HAP-1 (cell line): ENCODE measurements at regions not wholly inside any gene's neighbourhood (a gene's known extent, or its start where the extent isn't known, plus 50 kb on each side); places are given as distances from the start of the nearest gene placed in this dataset.
A peak's percentile ranks its signal among the peaks of the same experiment; 100 is the strongest.
"Not testable (repeated sequence)": the region's sequence is repeated elsewhere in the genome, so short reads cannot be mapped to it uniquely, and the experiment has no call there.

Source experiments
- DNase-seq, 2 experiments: peaks; one replicate each; pipeline ENCODE4 v3.0.0-alpha.2; 2016 to 2020; ENCODE audit warnings: low spot score in 2 of 2
- H3K27me3 ChIP-seq: fragments of 250-450 bp; sonication (Bioruptor Pico); 2 replicates; pipeline ENCODE4 v1.5.1; 2020; ENCODE audit warnings: low read depth, mild to moderate bottlenecking, moderate library complexity
- H3K36me3 ChIP-seq: fragments of 250-450 bp; sonication (Bioruptor Pico); replicated peaks from 2 replicates; pipeline ENCODE4 v1.5.1; 2020; ENCODE audit warnings: mild to moderate bottlenecking
- H3K4me1 ChIP-seq: fragments of 250-450 bp; sonication (Bioruptor Pico); 2 replicates; pipeline ENCODE4 v1.5.1; 2020; ENCODE audit warnings: mild to moderate bottlenecking
- H3K4me3 ChIP-seq: fragments of 250-450 bp; sonication (Bioruptor Pico); 2 replicates; pipeline ENCODE4 v1.5.1; 2020; ENCODE audit warnings: mild to moderate bottlenecking, moderate library complexity
- H3K9me3 ChIP-seq: fragments of 250-450 bp; sonication (Bioruptor Pico); 2 replicates; pipeline ENCODE4 v1.5.1; 2020; ENCODE audit warnings: mild to moderate bottlenecking, moderate library complexity
- in situ Hi-C: fragments of 300-500 bp; cut with MboI; formaldehyde crosslinking; loops from 3 replicates; pipeline ENCODE4 v1.14.3; 2020; ENCODE audit warnings: low sequenced_read_pairs, inconsistent platforms, mixed read lengths

- H3K36me3 ChIP-seq: no peaks in the 10 kb centered on the region
- no peaks in the 10 kb centered on the region for H3K4me1 ChIP-seq
- in situ Hi-C loops: no loop called here
- no peak for DNase-seq
- no peaks in the 10 kb centered on the region for H3K9me3 ChIP-seq
- no peaks in the 10 kb centered on the region for H3K27me3 ChIP-seq
- H3K4me3 ChIP-seq: no peak overlapping the region
Observed at GRCh38 chr1:171397851-171398469, 84.0 kb downstream of the FMO4 start.

GRCh38 chr1:171403393-171403792 lies 81.9 kb upstream of the PRRC2C start:
- no peaks in the 10 kb centered on the region for H3K4me1 ChIP-seq
- no peak overlapping the region for H3K4me3 ChIP-seq
- no peak for DNase-seq
- no peaks in the 10 kb centered on the region for H3K9me3 ChIP-seq
- H3K36me3 ChIP-seq: no peaks in the 10 kb centered on the region
- no peaks in the 10 kb centered on the region for H3K27me3 ChIP-seq
- in situ Hi-C loops: no loop called here

GRCh38 chr1:171405391-171405714 lies 80.0 kb upstream of the PRRC2C start:
- DNase-seq: no peak
- Histone ChIP-seq H3K36me3 (no peaks in the 10 kb centered on the region), H3K4me1 (no peaks in the 10 kb centered on the region), H3K27me3 (no peaks in the 10 kb centered on the region), H3K4me3 (no peak overlapping the region), H3K9me3 (no peaks in the 10 kb centered on the region)
- in situ Hi-C loops: no loop called here

- H3K4me1 ChIP-seq, in situ Hi-C loops, H3K36me3 ChIP-seq, H3K27me3 ChIP-seq, DNase-seq, H3K4me3 ChIP-seq, H3K9me3 ChIP-seq: not testable (repeated sequence)
Observed at GRCh38 chr1:171413557-171413956, 71.8 kb upstream of the PRRC2C start.

- no peaks in the 10 kb centered on the region for H3K27me3 ChIP-seq
- H3K9me3 ChIP-seq: no peaks in the 10 kb centered on the region; the same call in 1 of the 2 replicates
- no peaks in the 10 kb centered on the region for H3K4me1 ChIP-seq
- DNase-seq: no peak
- H3K4me3 ChIP-seq: no peak overlapping the region
- no peaks in the 10 kb centered on the region for H3K36me3 ChIP-seq
- in situ Hi-C loops: no loop called here
Observed at GRCh38 chr1:171418546-171418945, 66.8 kb upstream of the PRRC2C start.

- Histone ChIP-seq H3K4me3 (no peak overlapping the region), H3K27me3 (no peaks in the 10 kb centered on the region), H3K36me3 (no peaks in the 10 kb centered on the region), H3K4me1 (no peaks in the 10 kb centered on the region), H3K9me3 (no peaks in the 10 kb centered on the region; the same call in 1 of the 2 replicates)
- in situ Hi-C loops: no loop called here
- no peak for DNase-seq
Observed at GRCh38 chr1:171420810-171421209, 64.5 kb upstream of the PRRC2C start.

- no peaks in the 10 kb centered on the region for H3K4me1 ChIP-seq
- peaks cover 2% of the 10 kb centered on the region; the same call in 1 of the 2 replicates for H3K9me3 ChIP-seq
- no peak for DNase-seq
- in situ Hi-C loops: no loop called here
- H3K27me3 ChIP-seq: no peaks in the 10 kb centered on the region
- H3K4me3 ChIP-seq: no peak overlapping the region
- H3K36me3 ChIP-seq: no peaks in the 10 kb centered on the region
Observed at GRCh38 chr1:171421413-171422020, 63.8 kb upstream of the PRRC2C start.

- no peak for DNase-seq
- H3K27me3 ChIP-seq: no peaks in the 10 kb centered on the region
- in situ Hi-C loops: no loop called here
Observed at GRCh38 chr1:171422511-171422910, 62.8 kb upstream of the PRRC2C start.

GRCh38 chr1:171424494-171424893 lies 60.8 kb upstream of the PRRC2C start:
- no peak for DNase-seq
- H3K4me1 ChIP-seq: no peaks in the 10 kb centered on the region
- H3K9me3 ChIP-seq: peaks cover 8% of the 10 kb centered on the region
- H3K27me3 ChIP-seq: no peaks in the 10 kb centered on the region
- no peak overlapping the region for H3K4me3 ChIP-seq
- no peaks in the 10 kb centered on the region for H3K36me3 ChIP-seq
- in situ Hi-C loops: no loop called here

More at GRCh38 chr1:171422511-171422910, 62.8 kb upstream of the PRRC2C start:
- Histone ChIP-seq H3K9me3 (0 out of 2 replicates have a peak, but pooled peaks cover 2% of the 10 kb centered on the region), H3K4me1 (no peaks in the 10 kb centered on the region), H3K36me3 (no peaks in the 10 kb centered on the region), H3K4me3 (no peak overlapping the region)

GRCh38 chr1:171426645-171427044 lies 58.7 kb upstream of the PRRC2C start:
- Histone ChIP-seq H3K27me3 (no peaks in the 10 kb centered on the region), H3K36me3 (no peaks in the 10 kb centered on the region), H3K4me3 (no peak overlapping the region), H3K4me1 (peaks cover 5% of the 10 kb centered on the region), H3K9me3 (peaks cover 12% of the 10 kb centered on the region)
- DNase-seq: no peak
- in situ Hi-C loops: no loop called here

- no peaks in the 10 kb centered on the region for H3K27me3 ChIP-seq
- peaks cover 15% of the 10 kb centered on the region for H3K4me1 ChIP-seq
- no peak for DNase-seq
- H3K36me3 ChIP-seq: no peaks in the 10 kb centered on the region
- in situ Hi-C loops: no loop called here
- H3K9me3 ChIP-seq: peaks cover 12% of the 10 kb centered on the region
- H3K4me3 ChIP-seq: no peak overlapping the region
Observed at GRCh38 chr1:171427852-171428471, 57.4 kb upstream of the PRRC2C start.

- DNase-seq: no peak
- Histone ChIP-seq H3K27me3 (no peaks in the 10 kb centered on the region), H3K36me3 (no peaks in the 10 kb centered on the region), H3K4me1 (peaks cover 21% of the 10 kb centered on the region), H3K9me3 (peaks cover 12% of the 10 kb centered on the region), H3K4me3 (no peak overlapping the region)
- in situ Hi-C loops: no loop called here
Observed at GRCh38 chr1:171429137-171429536, 56.2 kb upstream of the PRRC2C start.

- Histone ChIP-seq H3K36me3 (no peaks in the 10 kb centered on the region), H3K27me3 (no peaks in the 10 kb centered on the region), H3K4me1 (peaks cover 28% of the 10 kb centered on the region), H3K9me3 (peaks cover 10% of the 10 kb centered on the region), H3K4me3 (no peak overlapping the region)
- peak; percentile 73 to 95 for DNase-seq
- in situ Hi-C loops: no loop called here
Observed at GRCh38 chr1:171431994-171432393, 53.3 kb upstream of the PRRC2C start.

- Histone ChIP-seq H3K4me1 (peaks cover 28% of the 10 kb centered on the region), H3K9me3 (peaks cover 10% of the 10 kb centered on the region), H3K27me3 (no peaks in the 10 kb centered on the region), H3K36me3 (no peaks in the 10 kb centered on the region), H3K4me3 (no peak overlapping the region)
- no peak for DNase-seq
- in situ Hi-C loops: no loop called here
Observed at GRCh38 chr1:171432473-171432872, 52.9 kb upstream of the PRRC2C start.
